ENCODE measurements at regions not wholly inside any gene's neighbourhood (a gene's known extent, or its start where the extent isn't known, plus 50 kb on each side); places are given as distances from the start of the nearest gene placed in this dataset.

DNA sequence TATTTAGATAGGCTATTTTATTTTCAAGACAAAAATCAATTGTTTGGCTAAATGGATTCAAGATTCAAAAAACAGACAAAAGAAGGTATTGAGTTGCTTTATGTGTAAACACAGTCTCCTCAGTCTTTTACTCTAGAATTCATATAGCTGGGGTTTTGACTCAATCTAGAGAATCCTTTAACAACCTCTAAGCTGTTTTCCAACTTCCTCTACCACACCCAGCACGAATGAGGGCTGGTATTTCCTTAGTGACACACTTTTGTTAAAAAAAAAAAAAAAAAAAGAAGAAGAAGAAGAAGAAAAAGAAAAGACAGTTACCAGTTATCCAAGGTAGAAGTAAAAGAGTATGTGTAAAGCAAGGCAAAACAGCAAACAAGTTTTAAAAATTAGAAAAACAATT lies 732.8 kb upstream of the GOLIM4 start:
- TF ChIP-seq, protein P1, sequence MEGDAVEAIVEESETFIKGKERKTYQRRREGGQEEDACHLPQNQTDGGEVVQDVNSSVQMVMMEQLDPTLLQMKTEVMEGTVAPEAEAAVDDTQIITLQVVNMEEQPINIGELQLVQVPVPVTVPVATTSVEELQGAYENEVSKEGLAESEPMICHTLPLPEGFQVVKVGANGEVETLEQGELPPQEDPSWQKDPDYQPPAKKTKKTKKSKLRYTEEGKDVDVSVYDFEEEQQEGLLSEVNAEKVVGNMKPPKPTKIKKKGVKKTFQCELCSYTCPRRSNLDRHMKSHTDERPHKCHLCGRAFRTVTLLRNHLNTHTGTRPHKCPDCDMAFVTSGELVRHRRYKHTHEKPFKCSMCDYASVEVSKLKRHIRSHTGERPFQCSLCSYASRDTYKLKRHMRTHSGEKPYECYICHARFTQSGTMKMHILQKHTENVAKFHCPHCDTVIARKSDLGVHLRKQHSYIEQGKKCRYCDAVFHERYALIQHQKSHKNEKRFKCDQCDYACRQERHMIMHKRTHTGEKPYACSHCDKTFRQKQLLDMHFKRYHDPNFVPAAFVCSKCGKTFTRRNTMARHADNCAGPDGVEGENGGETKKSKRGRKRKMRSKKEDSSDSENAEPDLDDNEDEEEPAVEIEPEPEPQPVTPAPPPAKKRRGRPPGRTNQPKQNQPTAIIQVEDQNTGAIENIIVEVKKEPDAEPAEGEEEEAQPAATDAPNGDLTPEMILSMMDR (IDR thresholded peaks at IDR 0.05), result no peak
- TF ChIP-seq POLR2A (IDR thresholded peaks at IDR 0.05), result no peak

Measured in thyroid gland (tissue), 4 donors.